Kidney tubule cell (primary cell): ENCODE measurements at regions not wholly inside any gene's neighbourhood (a gene's known extent, or its start where the extent isn't known, plus 50 kb on each side); places are given as distances from the start of the nearest gene placed in this dataset.
"Not testable (repeated sequence)": the region's sequence is repeated elsewhere in the genome, so short reads cannot be mapped to it uniquely, and the experiment has no call there.

Experiments used
- DNase-seq: peaks from one replicate; pipeline ENCODE4 v3.0.0-alpha.2; 2018; ENCODE audit warnings: low spot score

DNA sequence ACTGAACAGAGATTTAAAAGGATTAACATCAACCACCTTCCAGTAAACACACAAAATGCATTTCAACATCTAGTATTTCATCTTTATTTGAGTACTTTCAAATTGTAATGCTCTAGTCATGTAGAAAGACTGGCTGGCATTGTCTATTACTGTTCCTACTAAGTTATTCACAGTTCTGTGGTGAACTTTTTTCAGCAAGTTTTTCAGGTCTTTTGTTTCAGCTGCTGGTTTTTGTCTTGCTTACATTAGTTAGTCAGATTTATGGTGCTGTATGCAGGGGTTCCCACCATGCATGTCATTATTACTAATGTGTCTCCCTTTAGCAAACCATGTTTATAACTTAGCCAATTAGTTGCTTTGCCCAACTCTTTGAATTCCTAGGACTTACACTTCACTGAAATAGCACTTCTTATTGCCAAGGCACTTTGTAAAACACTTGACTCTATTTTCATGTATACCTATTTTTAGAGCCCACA is 253.4 kb upstream of the KITLG start:
- DNase-seq: no peak

DNA sequence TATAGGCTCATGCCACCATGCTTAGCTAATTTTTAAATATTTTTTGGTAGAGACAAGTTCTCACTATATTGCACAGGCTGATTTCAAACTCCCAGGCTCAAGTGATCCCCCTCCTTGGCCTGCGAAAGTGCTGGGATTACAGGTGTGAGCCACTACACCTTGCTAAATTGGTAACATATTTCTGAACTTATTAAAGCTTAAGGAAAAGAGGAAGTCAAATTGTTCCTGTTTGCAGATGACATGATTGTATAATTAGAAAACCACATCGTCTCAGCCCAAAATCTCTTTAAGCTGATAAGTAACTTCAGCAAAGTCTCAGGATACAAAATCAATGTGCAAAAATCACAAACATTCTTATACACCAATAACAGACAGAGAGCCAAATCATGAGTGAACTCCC is 248.3 kb upstream of the KITLG start:
- not testable (repeated sequence) for DNase-seq

DNA sequence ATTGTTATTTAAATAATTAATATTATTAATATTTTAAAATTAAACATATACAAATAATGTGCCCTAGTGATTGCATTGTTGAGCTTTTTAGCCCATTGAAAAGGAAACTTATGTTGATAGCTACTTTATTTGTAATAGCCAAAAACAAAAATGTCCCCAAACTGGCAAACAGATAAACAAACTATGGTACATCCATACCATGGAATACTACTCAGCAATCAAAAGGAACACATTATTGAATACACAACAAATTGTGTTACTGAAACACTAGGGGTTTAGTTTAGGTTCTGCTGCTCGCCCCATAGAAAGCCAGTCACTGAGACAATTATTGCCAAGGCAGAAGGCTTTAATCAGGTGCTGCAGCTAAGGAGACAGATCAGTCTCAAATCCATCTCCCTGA is 239.7 kb upstream of the KITLG start:
- DNase-seq: no peak

DNA sequence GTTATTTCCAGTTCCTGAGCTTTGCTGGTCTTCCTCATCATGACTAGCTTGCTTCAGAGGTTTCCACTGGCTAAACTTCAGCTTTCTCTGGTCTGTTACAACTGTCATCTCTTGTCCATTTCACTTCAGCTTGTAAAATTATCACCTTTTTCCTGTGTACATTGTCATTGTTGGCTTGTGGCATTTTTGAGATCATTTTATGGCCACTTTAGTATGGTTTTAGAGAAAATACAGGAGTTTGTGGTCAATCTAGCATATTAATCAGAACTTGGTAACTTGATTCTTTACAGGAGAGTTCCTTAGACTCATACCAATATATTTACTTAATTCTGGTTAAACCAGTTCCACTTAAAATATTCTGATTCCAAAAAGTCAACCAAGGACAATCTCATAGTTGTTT is 235.9 kb upstream of the KITLG start:
- peak; percentile 3 for DNase-seq

DNA sequence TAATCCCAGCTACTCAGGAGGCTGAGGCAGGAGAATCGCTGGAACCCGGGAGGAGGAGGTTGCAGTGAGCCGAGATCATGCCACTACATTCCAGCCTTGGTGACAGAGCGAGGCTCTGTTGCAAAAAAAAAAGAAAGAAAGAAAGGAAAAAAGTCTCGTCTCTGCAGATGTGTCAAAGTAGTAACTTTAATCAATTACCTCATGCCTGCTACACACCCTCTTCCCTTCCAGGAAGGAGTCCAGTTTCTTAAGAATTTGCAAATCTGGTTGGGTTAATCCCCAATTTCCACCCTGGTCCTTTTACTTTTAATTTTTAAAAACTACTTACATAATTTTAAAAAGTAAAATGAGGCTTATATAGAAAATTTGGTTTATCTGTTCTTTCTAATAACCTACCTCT is 234.5 kb upstream of the KITLG start:
- no peak for DNase-seq

DNA sequence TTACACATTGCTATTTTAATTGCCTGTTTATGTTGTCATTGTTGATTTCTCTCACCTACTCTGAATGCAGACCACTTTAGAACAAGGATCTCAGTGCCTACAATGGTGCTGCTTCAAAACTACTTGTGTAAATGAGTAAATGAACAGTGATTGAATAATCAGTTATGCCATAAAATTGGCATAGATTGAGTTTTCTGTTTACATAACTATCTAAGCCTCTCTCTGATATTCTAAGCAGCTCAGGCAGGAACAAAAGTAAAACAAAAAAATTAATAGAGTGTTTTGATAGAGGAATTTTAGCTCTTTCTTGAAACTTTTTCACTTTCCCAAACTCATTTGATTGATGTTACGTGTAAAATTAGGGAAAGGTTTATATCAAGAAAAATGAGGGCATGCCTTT is 232.3 kb upstream of the KITLG start:
- DNase-seq: no peak

DNA sequence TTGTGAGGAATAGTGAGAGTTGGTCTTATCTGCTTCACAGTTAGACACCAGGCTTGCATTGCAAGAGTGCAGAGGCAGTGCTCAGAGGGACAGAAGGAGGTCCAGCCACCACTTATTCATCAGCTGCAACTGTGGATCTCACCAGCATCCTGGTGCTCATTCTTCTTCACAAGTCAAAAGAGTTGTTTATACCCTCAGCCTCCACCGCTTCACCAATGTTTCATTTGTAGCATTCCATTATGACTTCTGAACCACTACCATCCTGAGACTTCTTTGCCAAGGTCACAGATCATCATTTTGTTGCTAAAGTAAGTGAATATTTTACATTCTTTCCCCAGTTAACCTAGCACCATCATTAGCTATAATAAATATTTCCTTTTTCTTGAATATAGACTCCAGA is 230.5 kb upstream of the KITLG start:
- no peak for DNase-seq

DNA sequence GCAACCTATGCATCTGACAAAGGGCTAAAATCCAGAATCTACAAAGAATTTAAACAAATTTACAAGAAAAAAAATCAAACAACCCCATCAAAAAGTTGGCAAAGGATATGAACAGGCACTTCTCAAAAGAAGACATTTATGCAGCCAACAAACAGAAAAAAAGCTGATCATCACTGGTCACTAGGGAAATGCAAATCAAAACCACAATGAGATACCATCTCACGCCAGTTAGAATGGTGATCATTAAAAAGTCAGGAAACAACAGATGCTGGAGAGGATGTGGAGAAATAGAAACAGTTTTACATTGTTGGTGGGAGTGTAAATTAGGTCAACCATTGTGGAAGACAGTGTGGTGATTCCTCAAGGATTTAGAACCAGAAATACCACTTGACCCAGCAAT is 229.6 kb upstream of the KITLG start:
- not testable (repeated sequence) for DNase-seq

DNA sequence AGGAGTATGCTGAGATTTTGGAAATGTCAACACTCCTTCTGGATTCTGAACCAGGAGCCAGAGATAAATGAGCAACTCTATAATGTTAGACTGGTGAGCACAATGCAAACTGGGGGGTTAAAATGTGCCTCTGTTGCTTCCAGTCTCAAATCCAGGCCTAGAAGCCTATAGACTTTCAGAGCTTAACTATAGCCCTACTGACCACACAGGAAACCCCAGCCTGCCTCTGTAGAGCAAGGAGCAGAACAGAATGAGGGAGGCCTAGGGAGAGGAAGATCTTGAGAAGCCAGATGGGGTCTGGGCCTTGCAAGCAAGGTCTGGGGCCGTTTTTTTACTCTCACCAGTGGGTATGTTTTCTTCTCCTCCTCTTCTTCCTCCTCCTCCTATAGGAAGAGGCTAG is 225.4 kb upstream of the KITLG start:
- no peak for DNase-seq

DNA sequence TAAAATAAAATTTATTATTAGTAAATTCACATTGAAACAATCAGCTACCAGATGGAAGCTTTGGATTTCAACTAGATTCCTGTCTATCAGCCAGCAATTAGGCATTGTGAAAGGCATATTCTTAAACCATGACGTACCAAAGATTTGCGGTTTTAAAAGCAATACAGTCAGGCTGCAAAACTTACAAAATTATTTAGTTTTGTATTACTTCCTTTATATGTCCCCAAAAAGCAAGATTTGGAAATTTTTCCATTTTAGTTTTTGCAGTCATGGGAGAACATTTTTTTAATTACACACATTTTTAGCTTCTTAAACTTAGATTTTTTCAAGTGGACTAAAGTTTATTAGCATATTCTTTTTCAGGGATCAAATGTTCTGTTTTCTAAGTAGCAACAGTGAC is 225.0 kb upstream of the KITLG start:
- DNase-seq: no peak

DNA sequence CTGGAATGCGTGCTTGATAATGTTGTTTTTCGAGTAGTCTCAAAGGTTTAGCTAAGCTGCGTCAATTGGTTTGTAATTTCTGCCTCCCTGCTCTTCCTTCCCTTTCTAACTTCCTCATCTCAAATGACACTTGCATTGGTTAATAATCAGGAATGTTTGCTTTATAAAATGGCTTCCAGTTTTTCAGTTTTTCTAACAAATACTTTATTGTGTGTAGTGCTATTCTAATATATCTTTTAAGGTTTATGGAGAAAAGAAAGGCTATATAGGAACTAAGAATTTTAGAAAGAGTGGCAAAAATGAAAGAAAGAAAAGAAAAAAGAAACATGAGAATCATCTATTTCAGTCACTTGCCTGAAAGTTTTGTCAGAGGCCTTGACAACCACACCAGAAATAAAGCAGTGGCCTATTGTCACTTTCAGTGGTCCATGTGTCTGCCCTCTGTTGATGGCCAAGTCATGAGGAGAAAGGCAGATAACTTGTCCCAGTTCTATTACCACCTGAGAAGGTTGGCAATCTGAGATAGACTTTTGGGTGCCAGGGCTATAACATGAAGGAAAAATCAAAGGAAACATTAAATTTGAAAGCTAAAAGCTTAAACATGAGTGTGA is 221.9 kb upstream of the KITLG start:
- DNase-seq: no peak

DNA sequence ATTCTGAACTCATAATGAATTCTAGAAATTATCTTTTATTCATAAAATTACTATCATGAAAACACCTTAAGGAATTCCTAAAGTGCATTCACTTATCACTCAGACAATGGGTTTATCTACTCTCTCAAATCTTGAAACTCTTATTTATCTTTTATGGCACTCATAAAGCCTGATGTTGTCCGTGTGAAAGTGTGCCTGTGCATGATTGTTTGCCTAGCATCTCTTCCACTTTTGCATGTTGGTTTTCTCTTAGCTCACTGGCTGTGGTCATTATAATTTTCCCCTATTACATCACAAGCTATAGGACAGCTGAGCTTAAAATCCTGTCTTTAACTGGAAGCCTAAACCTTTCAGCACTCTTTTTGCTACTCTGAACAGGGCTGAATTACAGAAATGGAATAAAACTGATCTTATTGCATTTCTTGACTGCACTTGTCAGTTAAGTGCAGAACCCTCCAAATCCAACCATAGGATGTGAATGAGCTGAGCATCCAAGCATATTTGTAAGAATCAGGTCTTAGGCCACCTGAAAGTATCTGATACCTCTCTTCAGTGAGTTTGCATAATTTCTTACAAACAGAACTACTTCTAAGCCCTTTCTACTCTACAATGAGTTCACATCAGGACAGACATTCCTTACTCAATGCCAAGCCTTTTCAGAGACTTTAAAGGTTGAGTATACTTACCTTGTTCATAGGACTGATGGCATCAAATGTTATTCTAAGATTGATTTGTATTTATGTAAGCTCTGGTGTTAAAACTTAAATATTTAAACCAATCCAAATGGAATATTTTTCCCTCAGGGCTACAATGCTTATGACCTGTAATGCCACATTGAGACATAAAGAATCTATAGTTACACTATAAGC is 221.2 kb upstream of the KITLG start:
- DNase-seq: no peak

DNA sequence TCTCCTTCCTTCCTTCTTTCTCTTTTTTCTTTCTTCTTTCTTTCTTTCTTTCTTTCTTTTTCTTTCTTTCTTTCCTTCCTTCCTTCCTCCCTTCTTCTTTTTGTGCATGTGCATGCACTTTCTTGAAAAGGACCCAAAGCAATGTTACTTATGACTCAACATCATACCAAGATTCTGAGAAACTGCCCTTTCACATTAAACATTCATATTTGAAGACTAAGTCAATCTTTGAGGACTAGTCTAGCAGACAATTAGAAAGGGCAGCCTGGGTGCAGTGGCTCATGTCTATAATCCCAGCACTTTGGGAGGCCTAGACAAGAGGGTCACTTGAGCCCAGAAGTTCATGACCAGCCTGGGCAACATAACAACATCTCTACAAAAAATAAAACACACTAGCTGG is 212.8 kb upstream of the KITLG start:
- peak; percentile 44 for DNase-seq

DNA sequence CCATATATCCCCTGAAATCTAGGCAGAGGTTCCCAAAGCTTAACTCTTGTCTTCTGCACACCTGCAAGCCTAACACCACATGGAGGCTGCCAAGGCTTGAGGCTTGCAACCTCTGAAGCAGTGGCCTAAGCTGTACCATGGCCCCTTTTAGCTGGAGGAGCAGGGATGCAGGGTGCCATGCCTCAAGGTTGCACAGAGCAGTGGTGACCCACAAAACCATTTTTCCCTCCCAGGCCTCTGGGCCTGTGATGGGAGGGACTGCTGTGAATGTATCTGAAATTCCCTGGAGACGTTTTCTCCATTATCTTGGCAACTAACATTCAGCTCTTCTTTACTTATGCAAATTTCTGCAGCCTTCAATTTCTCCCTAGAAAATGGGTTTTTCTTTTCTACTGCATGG is 210.0 kb upstream of the KITLG start:
- DNase-seq: no peak

DNA sequence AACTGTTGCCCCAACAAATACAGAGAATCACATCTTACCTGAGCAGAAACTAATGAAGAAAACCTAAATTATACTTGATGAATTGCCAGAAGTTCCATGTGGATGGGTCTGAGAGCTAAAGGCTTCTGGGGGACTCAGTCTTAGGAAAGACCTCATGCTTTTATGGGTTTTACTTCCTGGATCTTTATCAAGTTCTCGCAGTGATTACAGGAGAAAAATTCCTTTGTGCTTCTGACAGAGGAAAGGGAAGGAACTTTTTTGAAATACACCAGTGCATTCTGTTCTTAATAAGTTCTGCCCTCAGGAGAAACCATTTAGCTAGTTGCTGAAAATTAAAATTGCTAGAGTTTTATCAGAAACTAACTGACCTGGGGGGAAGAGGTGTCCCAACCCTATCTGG is 203.9 kb upstream of the KITLG start:
- peak; percentile 10 for DNase-seq

DNA sequence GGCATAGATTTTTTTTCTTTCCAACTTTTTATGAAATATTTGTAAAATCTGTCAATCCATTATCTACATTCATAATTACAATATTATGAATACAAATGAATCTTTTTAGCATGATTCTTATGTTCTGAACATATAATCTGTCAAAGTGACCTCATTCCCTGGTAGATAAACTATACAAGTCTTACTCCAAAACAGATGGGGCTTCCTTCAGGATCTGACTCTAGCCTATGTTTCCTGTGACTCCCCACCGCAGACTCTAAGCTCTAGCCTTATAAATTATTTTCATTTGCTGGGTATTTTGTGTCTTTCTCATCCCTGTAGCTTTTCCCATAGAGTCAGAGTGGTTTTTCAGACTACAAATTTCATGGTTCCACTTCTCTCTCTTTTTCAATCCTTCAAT is 202.1 kb upstream of the KITLG start:
- DNase-seq: no peak

DNA sequence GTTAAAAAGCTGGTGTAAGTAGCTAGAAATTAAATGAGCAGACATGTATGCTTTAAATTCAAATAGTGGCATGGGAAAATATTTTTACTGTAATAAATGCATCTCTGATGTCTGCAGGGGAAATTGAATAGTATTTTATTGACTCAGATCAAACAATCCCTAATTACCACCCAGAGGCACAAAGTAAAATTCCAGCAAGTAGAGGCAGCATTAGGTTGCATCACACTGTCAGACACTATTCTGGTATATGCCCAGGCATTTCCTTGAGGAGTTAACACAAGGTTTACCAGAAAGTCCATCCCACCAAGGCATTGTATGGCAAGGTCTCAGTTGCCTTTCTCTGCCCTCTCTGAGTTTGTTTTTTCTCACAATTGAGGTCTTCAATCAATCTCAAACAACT is 201.6 kb upstream of the KITLG start:
- peak; percentile 9 for DNase-seq

DNA sequence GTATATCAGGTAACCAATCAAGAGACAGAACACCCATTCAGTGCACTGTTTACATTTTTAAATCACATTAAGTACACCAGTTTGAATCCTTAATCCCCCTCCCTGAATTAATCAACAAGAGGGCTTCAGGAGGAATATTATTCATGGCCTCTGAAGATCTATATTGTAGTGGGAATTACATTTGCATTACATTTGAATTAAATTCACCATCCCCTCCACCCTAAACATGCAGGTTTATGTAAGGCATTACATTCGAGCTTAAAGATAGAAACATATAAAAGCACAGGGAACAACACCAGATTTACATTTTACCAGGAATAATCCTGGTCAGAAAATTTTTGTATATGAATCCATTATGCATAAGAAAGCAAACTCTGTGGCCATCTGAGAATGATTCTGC is 197.8 kb upstream of the KITLG start:
- DNase-seq: no peak

DNA sequence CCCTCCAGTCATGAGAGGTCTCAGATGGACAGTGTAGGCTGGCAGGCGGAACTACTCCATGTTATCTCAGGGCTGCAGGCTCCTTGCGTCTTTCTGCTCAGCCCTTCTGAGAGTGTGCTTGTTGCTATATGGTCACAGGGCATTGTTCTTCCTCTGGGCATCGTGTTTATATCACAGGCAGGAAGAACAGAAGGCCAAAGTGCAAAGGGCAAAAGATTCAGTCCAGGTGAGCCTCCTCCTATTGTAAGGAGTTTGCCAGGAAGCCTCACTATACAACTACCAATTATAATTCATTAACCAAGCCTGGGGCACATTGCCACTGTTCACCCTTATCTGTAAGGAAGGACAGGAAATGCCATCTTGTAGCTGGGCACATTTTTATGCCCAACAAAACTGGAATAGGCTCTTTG is 195.5 kb upstream of the KITLG start:
- DNase-seq: peak; percentile 38

DNA sequence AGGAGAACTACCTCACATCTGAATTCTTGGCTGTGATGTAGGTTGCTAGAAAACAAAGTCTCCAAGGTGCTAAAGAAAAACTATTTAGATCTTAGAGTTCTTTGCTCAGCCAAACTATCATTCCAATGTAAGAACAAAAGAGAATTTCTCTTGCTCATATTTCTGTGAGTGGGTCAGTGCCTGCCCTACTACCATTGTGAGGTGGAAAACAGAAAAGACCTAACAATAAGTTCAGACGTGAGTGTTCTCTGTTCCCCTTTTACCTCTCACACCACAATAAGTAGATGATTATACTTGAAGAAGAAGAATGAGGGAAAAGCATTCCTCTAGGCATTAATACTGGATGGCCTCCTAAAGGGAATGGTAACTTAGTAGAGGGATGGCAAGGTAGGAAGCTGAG is 187.4 kb upstream of the KITLG start:
- DNase-seq: no peak

DNA sequence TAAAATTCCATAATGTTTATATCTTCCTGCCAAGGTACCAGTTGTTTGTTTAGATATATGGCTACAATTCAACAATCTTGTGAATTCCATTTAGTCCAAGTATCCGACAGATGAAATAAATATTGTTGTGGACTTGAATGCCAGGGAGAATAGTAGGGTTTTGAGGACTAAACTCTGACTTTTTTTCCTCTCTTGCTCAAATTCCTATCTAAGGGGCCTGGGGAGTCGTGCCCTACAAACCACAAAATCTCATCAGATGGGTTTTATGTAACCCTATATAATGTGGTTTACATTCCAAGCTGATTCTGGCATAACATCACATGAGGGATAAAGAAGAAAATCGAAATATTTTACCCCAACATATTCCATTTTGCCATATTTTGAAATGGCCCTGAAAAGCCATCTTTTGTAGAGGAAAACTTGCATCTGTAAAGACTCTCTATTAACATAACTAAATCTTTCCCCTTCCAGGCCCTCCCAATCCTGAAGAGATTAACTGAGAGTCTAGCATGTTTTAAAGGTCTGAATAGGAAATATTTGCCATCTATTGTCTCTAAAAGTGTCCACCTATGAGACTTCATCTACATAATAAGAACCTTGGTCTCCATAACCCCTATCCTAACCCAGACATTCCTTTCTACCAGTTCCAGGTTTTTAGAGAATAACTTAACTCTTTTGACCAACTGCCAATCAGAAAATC is 184.7 kb upstream of the KITLG start:
- no peak for DNase-seq

DNA sequence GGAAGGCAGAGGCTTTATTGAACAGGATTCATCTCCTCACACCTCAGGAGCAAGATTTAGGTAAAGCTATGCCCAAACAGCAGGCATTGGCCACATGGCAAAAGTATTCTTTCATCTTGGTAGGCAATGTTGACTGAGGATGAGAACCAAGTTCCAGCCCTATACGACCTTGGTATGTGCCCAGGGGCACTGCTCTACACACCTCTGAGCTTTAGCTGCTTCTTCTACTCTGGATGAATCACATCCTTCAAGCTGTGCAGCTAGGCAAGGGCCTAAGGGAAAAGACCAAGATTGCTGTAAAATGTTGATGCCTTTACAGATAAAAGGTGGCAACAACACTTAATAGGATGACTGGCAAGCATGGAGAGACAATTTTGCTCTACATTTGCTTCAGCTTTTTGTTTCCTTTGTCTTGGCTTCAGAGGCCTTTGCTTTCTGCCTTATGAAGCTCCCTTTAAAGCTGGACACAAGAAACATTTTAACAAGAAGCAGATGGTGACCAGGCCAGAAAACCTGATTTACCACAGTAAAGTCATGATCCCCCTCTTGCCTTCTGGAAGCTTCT is 183.3 kb upstream of the KITLG start:
- DNase-seq: peak; percentile 30

DNA sequence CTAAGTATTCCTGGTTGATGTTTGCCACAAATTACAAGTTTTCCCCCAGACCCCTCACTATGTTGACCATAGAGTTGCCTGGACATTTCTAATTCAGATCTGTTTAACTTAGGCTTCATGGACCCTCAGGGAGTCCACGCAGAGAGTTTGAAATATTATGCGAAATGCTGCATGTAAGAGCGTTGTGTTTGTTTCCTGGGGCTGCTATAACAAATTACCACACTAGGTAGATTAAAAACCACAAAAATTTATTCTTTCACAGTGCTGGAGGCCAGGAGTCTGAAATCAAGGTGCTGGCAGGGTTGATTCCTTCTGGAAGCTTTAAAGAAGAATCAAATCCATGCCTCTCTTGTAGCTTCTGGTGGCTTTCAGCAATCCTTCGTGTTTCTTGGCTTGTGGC is 177.9 kb upstream of the KITLG start:
- DNase-seq: no peak
